HTR-8/SVneo (cell line): ENCODE measurements at regions not wholly inside any gene's neighbourhood (a gene's known extent, or its start where the extent isn't known, plus 50 kb on each side); places are given as distances from the start of the nearest gene placed in this dataset.
A peak's percentile ranks its signal among the peaks of the same experiment; 100 is the strongest.

Source experiments
- DNase-seq: peaks from one replicate; pipeline ENCODE4 v3.0.0; 2011; ENCODE audit warnings: low spot score, mixed read lengths; ENCODE audit not compliant: insufficient read length
- FAIRE-seq: peaks from 2 replicates; lab custom pipeline; 2011; peaks lifted over from hg19 to GRCh38; lab: Jason Lieb, UNC

GRCh38 chr6:14443629-14444268, 326.2 kb downstream of the CD83 start:
- DNase-seq = no peak
- FAIRE-seq = no peak

- DNase-seq (no peak), FAIRE-seq (no peak)
Observed at GRCh38 chr6:14444295-14444972, 326.9 kb downstream of the CD83 start.

GRCh38 chr6:14447240-14447639, 329.7 kb downstream of the CD83 start:
- FAIRE-seq (no peak), DNase-seq (no peak)

- no peak for FAIRE-seq
- no peak for DNase-seq
Observed at GRCh38 chr6:14448246-14448645, 330.7 kb downstream of the CD83 start.

- DNase-seq = no peak
Observed at GRCh38 chr6:14450133-14450504, 332.5 kb downstream of the CD83 start.

GRCh38 chr6:14450578-14450977, 333.0 kb downstream of the CD83 start:
- DNase-seq (no peak), FAIRE-seq (no peak)

More at GRCh38 chr6:14450133-14450504, 332.5 kb downstream of the CD83 start:
- FAIRE-seq = no peak

- no peak for FAIRE-seq
- DNase-seq = no peak
Observed at GRCh38 chr6:14451594-14452374, 334.2 kb downstream of the CD83 start.

GRCh38 chr6:14452567-14453527, 335.3 kb downstream of the CD83 start:
- FAIRE-seq (no peak), DNase-seq (no peak)

- DNase-seq (no peak), FAIRE-seq (no peak)
Observed at GRCh38 chr6:14453712-14454472, 336.3 kb downstream of the CD83 start.

GRCh38 chr6:14454473-14454775, 336.9 kb downstream of the CD83 start:
- DNase-seq (no peak), FAIRE-seq (no peak)

- FAIRE-seq (no peak), DNase-seq (no peak)
Observed at GRCh38 chr6:14455427-14455826, 337.9 kb downstream of the CD83 start.

- no peak for FAIRE-seq
- no peak for DNase-seq
Observed at GRCh38 chr6:14455876-14456648, 338.5 kb downstream of the CD83 start.

- FAIRE-seq (no peak), DNase-seq (no peak)
Observed at GRCh38 chr6:14456941-14457340, 339.4 kb downstream of the CD83 start.

- no peak for FAIRE-seq
- DNase-seq = peak; percentile 29
Observed at GRCh38 chr6:14458669-14459266, 341.2 kb downstream of the CD83 start.

GRCh38 chr6:14459315-14459714, 341.7 kb downstream of the CD83 start:
- no peak for DNase-seq
- FAIRE-seq = no peak

- DNase-seq (no peak), FAIRE-seq (no peak)
Observed at GRCh38 chr6:14460556-14460955, 343.0 kb downstream of the CD83 start.

- FAIRE-seq = no peak
- DNase-seq = no peak
Observed at GRCh38 chr6:14462135-14462534, 344.6 kb downstream of the CD83 start.

- no peak for FAIRE-seq
Observed at GRCh38 chr6:14462566-14462965, 345.0 kb downstream of the CD83 start.

GRCh38 chr6:14463110-14463509, 345.5 kb downstream of the CD83 start:
- FAIRE-seq (no peak), DNase-seq (no peak)

More at GRCh38 chr6:14462566-14462965, 345.0 kb downstream of the CD83 start:
- no peak for DNase-seq
